ENCODE measurements at regions not wholly inside any gene's neighbourhood (a gene's known extent, or its start where the extent isn't known, plus 50 kb on each side); places are given as distances from the start of the nearest gene placed in this dataset.
A peak's percentile ranks its signal among the peaks of the same experiment; 100 is the strongest.

- no peak for TF ChIP-seq CTCF (conservative IDR thresholded peaks at IDR 0.05; ENCODE audit: low read depth, low read length)
- DNase-seq (ENCODE audit: low read depth): no peak
- no peak overlapping the region for H3K4me3 ChIP-seq (ENCODE audit: low read depth, low read length)
Measured at GRCh38 chr17:71909155-71909554, 211.7 kb upstream of the SOX9 start.

- TF ChIP-seq CTCF (conservative IDR thresholded peaks at IDR 0.05; ENCODE audit: low read depth, low read length): no peak
- H3K4me3 ChIP-seq (ENCODE audit: low read depth, low read length): no peak overlapping the region
- DNase-seq (ENCODE audit: low read depth): no peak
Measured at GRCh38 chr17:71910002-71910401, 210.8 kb upstream of the SOX9 start.

- no peak for TF ChIP-seq CTCF (conservative IDR thresholded peaks at IDR 0.05; ENCODE audit: low read depth, low read length)
- H3K4me3 ChIP-seq (ENCODE audit: low read depth, low read length): no peak overlapping the region
Measured at GRCh38 chr17:71914042-71914441, 206.8 kb upstream of the SOX9 start.

GRCh38 chr17:71914812-71915211, 206.0 kb upstream of the SOX9 start:
- DNase-seq (ENCODE audit: low read depth): no peak
- no peak overlapping the region for H3K4me3 ChIP-seq (ENCODE audit: low read depth, low read length)
- no peak for TF ChIP-seq CTCF (conservative IDR thresholded peaks at IDR 0.05; ENCODE audit: low read depth, low read length)

More at GRCh38 chr17:71914042-71914441, 206.8 kb upstream of the SOX9 start:
- no peak for DNase-seq (ENCODE audit: low read depth)

GRCh38 chr17:71917715-71918114, 203.1 kb upstream of the SOX9 start:
- no peak overlapping the region for H3K4me3 ChIP-seq (ENCODE audit: low read depth, low read length)

GRCh38 chr17:71919186-71919585, 201.6 kb upstream of the SOX9 start:
- DNase-seq (ENCODE audit: low read depth): peak; percentile 55
- no peak for TF ChIP-seq CTCF (conservative IDR thresholded peaks at IDR 0.05; ENCODE audit: low read depth, low read length)
- H3K4me3 ChIP-seq (ENCODE audit: low read depth, low read length): no peak overlapping the region

More at GRCh38 chr17:71917715-71918114, 203.1 kb upstream of the SOX9 start:
- no peak for TF ChIP-seq CTCF (conservative IDR thresholded peaks at IDR 0.05; ENCODE audit: low read depth, low read length)
- DNase-seq (ENCODE audit: low read depth): no peak

- no peak for TF ChIP-seq CTCF (conservative IDR thresholded peaks at IDR 0.05; ENCODE audit: low read depth, low read length)
- H3K4me3 ChIP-seq (ENCODE audit: low read depth, low read length): no peak overlapping the region
- DNase-seq (ENCODE audit: low read depth): no peak
Measured at GRCh38 chr17:71919896-71920295, 200.9 kb upstream of the SOX9 start.
